ENCODE measurements at regions not wholly inside any gene's neighbourhood (a gene's known extent, or its start where the extent isn't known, plus 50 kb on each side); places are given as distances from the start of the nearest gene placed in this dataset.

- no peak for TF ChIP-seq CTCF (IDR thresholded peaks at IDR 0.05)
- TF ChIP-seq POLR2AphosphoS5 (IDR thresholded peaks at IDR 0.05) = no peak
- no peak for TF ChIP-seq POLR2A (IDR thresholded peaks at IDR 0.05)
- TF ChIP-seq EP300 (IDR thresholded peaks at IDR 0.05) = no peak
Observed at GRCh38 chr7:52639981-52640380, 395.5 kb upstream of the POM121L12 start.

Measured in sigmoid colon (tissue), 4 donors.